ENCODE measurements at regions not wholly inside any gene's neighbourhood (a gene's known extent, or its start where the extent isn't known, plus 50 kb on each side); places are given as distances from the start of the nearest gene placed in this dataset.

- TF ChIP-seq CTCF (IDR thresholded peaks at IDR 0.05; ENCODE audit: unreplicated experiment): no peak
- no peak overlapping the region for H3K27ac Mint-ChIP-seq (ENCODE audit: unreplicated experiment)
- H3K27me3 Mint-ChIP-seq (ENCODE audit: unreplicated experiment): peaks cover 27% of the 10 kb centered on the region
- H3K9me3 Mint-ChIP-seq (ENCODE audit: low read depth, unreplicated experiment): no peaks in the 10 kb centered on the region
- intact Hi-C loops (cut with micrococcal nuclease; ENCODE audit: unreplicated experiment): no loop called here
- BruUV-seq (replicated peaks): no TSS peak
- no peaks in the 10 kb centered on the region for H3K4me1 Mint-ChIP-seq (ENCODE audit: low read depth, unreplicated experiment)
- H3K36me3 Mint-ChIP-seq (ENCODE audit: insufficient read depth, unreplicated experiment): no peaks in the 10 kb centered on the region
- CTCF ChIA-PET: no interaction called here
- H3K4me3 Mint-ChIP-seq (ENCODE audit: low read depth, unreplicated experiment): no peak overlapping the region
- DNase-seq: no peak
These were observed 114.8 kb upstream of the PLPP4 start for GRCh38 chr10:120342115-120342714.

DNA sequence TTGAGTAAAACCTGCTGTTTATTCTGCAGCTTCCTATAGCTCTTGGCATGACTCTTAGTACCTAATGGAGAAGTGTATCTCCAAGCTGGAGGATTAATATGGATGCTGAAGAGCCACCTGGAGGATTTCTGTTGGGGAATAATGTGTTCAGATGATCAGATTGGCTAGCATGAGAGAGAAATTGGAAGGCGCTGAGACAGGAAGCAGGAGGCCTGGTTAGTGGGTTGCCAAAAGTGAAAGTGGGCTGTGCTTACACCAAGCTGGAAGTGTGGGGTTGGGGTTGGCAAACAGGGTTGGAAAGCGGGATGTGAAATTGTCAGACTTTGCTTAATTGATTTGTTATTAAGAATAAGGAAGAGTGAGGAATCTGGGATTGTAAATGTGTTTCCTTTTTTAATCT lies 111.8 kb upstream of the PLPP4 start:
- H3K36me3 Mint-ChIP-seq (ENCODE audit: insufficient read depth, unreplicated experiment): no peaks in the 10 kb centered on the region
- CTCF ChIA-PET: no interaction called here
- no peak overlapping the region for H3K4me3 Mint-ChIP-seq (ENCODE audit: low read depth, unreplicated experiment)
- no peak overlapping the region for H3K27ac Mint-ChIP-seq (ENCODE audit: unreplicated experiment)
- intact Hi-C loops (cut with micrococcal nuclease; ENCODE audit: unreplicated experiment): no loop called here
- no peak for TF ChIP-seq CTCF (IDR thresholded peaks at IDR 0.05; ENCODE audit: unreplicated experiment)
- no peaks in the 10 kb centered on the region for H3K4me1 Mint-ChIP-seq (ENCODE audit: low read depth, unreplicated experiment)
- H3K27me3 Mint-ChIP-seq (ENCODE audit: unreplicated experiment): peaks cover 29% of the 10 kb centered on the region
- no peaks in the 10 kb centered on the region for H3K9me3 Mint-ChIP-seq (ENCODE audit: low read depth, unreplicated experiment)
- no TSS peak for BruUV-seq (replicated peaks)
- DNase-seq: no peak

- no TSS peak for BruUV-seq (replicated peaks)
- intact Hi-C loops (cut with micrococcal nuclease; ENCODE audit: unreplicated experiment): no loop called here
- Mint-ChIP-seq H3K36me3 (ENCODE audit: insufficient read depth, unreplicated experiment) (no peaks in the 10 kb centered on the region), H3K27ac (ENCODE audit: unreplicated experiment) (no peak overlapping the region), H3K9me3 (ENCODE audit: low read depth, unreplicated experiment) (no peaks in the 10 kb centered on the region), H3K27me3 (ENCODE audit: unreplicated experiment) (peaks cover 29% of the 10 kb centered on the region), H3K4me3 (ENCODE audit: low read depth, unreplicated experiment) (no peak overlapping the region), H3K4me1 (ENCODE audit: low read depth, unreplicated experiment) (no peaks in the 10 kb centered on the region)
- CTCF ChIA-PET: no interaction called here
- DNase-seq: no peak
- TF ChIP-seq CTCF (IDR thresholded peaks at IDR 0.05; ENCODE audit: unreplicated experiment): no peak
These were observed 109.4 kb upstream of the PLPP4 start for GRCh38 chr10:120347644-120348043.

GRCh38 chr10:120349069-120349468 lies 108.0 kb upstream of the PLPP4 start:
- Mint-ChIP-seq H3K4me3 (ENCODE audit: low read depth, unreplicated experiment) (no peak overlapping the region), H3K9me3 (ENCODE audit: low read depth, unreplicated experiment) (no peaks in the 10 kb centered on the region), H3K27me3 (ENCODE audit: unreplicated experiment) (peaks cover 29% of the 10 kb centered on the region), H3K36me3 (ENCODE audit: insufficient read depth, unreplicated experiment) (no peaks in the 10 kb centered on the region), H3K4me1 (ENCODE audit: low read depth, unreplicated experiment) (no peaks in the 10 kb centered on the region), H3K27ac (ENCODE audit: unreplicated experiment) (no peak overlapping the region)
- TF ChIP-seq CTCF (IDR thresholded peaks at IDR 0.05; ENCODE audit: unreplicated experiment): no peak
- DNase-seq: no peak
- CTCF ChIA-PET: no interaction called here
- intact Hi-C loops (cut with micrococcal nuclease; ENCODE audit: unreplicated experiment): no loop called here
- no TSS peak for BruUV-seq (replicated peaks)
